SK-N-SH (cell line): ENCODE measurements at regions not wholly inside any gene's neighbourhood (a gene's known extent, or its start where the extent isn't known, plus 50 kb on each side); places are given as distances from the start of the nearest gene placed in this dataset.

Experiments used
- CTCF ChIP-seq: fragments of 200-600 bp; sonication (generic); IDR thresholded peaks from 2 replicates; pipeline ENCODE4 v1.6.1; 2017; ENCODE audit warnings: antibody characterized with exemption, mild to moderate bottlenecking, moderate library complexity
- EP300 ChIP-seq, 2 experiments: IDR thresholded peaks; 2 replicates each; pipeline versions ENCODE4 v1.4.0 to v1.6.1; 2012; ENCODE audit warnings: borderline replicate concordance in 1 of 2, low read depth in 1 of 2, low read length in 1 of 2
- JUND ChIP-seq: IDR thresholded peaks from 2 replicates; pipeline ENCODE4 v1.4.0; 2012
- MXI1 ChIP-seq: IDR thresholded peaks from 2 replicates; pipeline ENCODE4 v1.6.1; 2012; ENCODE audit warnings: mild to moderate bottlenecking, low read depth, low read length, improper control_type of control experiment
- NFIC ChIP-seq: IDR thresholded peaks from 2 replicates; pipeline ENCODE4 v1.4.0; 2012; ENCODE audit warnings: borderline replicate concordance
- PBX3 ChIP-seq: IDR thresholded peaks from 2 replicates; pipeline ENCODE4; 2012
- POLR2AphosphoS5 ChIP-seq: IDR thresholded peaks from 2 replicates; pipeline ENCODE4 v1.6.1; 2012; ENCODE audit warnings: low read depth, low read length
- RAD21 ChIP-seq: IDR thresholded peaks from 2 replicates; pipeline ENCODE4 v1.6.1; 2012; ENCODE audit warnings: mild to moderate bottlenecking, low read length
- REST ChIP-seq: IDR thresholded peaks from 2 replicates; pipeline ENCODE4 v1.6.1; 2012; ENCODE audit warnings: mild to moderate bottlenecking, low read depth, low read length, moderate library complexity
- SMC3 ChIP-seq: IDR thresholded peaks from 2 replicates; pipeline ENCODE4 v1.6.1; 2012; ENCODE audit warnings: low read depth, low read length, improper control_type of control experiment
- TAF1 ChIP-seq: IDR thresholded peaks from 2 replicates; pipeline ENCODE4 v1.6.1; 2012; ENCODE audit warnings: low read depth, mild to moderate bottlenecking, low read length, moderate library complexity, borderline replicate concordance
- USF2 ChIP-seq: fragments of 150-350 bp; IDR thresholded peaks from 2 replicates; pipeline ENCODE4 v1.6.1; 2017; ENCODE audit warnings: antibody characterized with exemption, low read length, low read depth, borderline replicate concordance
- YY1 ChIP-seq: IDR thresholded peaks from 2 replicates; pipeline ENCODE4 v1.4.0; 2012; ENCODE audit warnings: low read depth, mild to moderate bottlenecking

GRCh38 chr6:131470534-131470933 lies 102.5 kb upstream of the ARG1 start:
- no peak for TF ChIP-seq CTCF
- TF ChIP-seq PBX3 = no peak
- no peak for TF ChIP-seq YY1
- TF ChIP-seq USF2 = no peak
- no peak for TF ChIP-seq RAD21
- TF ChIP-seq SMC3 = no peak
- no peak for TF ChIP-seq REST
- TF ChIP-seq JUND = no peak
- TF ChIP-seq EP300 (IDR thresholded peaks at IDR 0.05; ENCODE audit: borderline replicate concordance in 1 of 2, low read depth in 1 of 2, low read length in 1 of 2) = no peak
- TF ChIP-seq TAF1 = no peak
- TF ChIP-seq POLR2AphosphoS5 = no peak
- no peak for TF ChIP-seq MXI1
- TF ChIP-seq NFIC = no peak
